GM23338 (cell line): ENCODE measurements at regions not wholly inside any gene's neighbourhood (a gene's known extent, or its start where the extent isn't known, plus 50 kb on each side); places are given as distances from the start of the nearest gene placed in this dataset.

Experiments used
- CTCF ChIP-seq, 2 experiments: fragments of 200-600 bp in 1 of 2; sonication (generic) in 1 of 2; conservative IDR thresholded peaks; 2 replicates each; pipeline versions ENCODE4 v1.5.1 to v1.6.1; 2016 to 2017; ENCODE audit warnings: antibody characterized with exemption in 2 of 2, low read depth in 2 of 2, mild to moderate bottlenecking in 2 of 2, moderate library complexity in 1 of 2
- EZH2 ChIP-seq: fragments of 200-600 bp; sonication (generic); IDR thresholded peaks from one replicate; pipeline ENCODE4 v1.8.0; 2017; ENCODE audit warnings: antibody characterized with exemption, mild to moderate bottlenecking, low read depth; ENCODE audit not compliant: unreplicated experiment
- EZH2phosphoT487 ChIP-seq: fragments of 200-600 bp; sonication (generic); IDR thresholded peaks from one replicate; pipeline ENCODE4 v1.8.1; 2018; ENCODE audit warnings: antibody characterized with exemption; ENCODE audit not compliant: unreplicated experiment
- JUNB ChIP-seq: IDR thresholded peaks from one replicate; pipeline ENCODE4 v1.6.1; 2016; ENCODE audit warnings: antibody characterized with exemption; ENCODE audit not compliant: unreplicated experiment
- NANOG ChIP-seq: IDR thresholded peaks from 2 replicates; pipeline ENCODE4 v1.6.1; 2016; ENCODE audit warnings: antibody characterized with exemption, borderline replicate concordance
- POLR2AphosphoS5 ChIP-seq: IDR thresholded peaks from 2 replicates; pipeline ENCODE4 v1.6.1; 2016; ENCODE audit warnings: antibody characterized with exemption, low read depth
- REST ChIP-seq: IDR thresholded peaks from one replicate; pipeline ENCODE4 v1.6.1; 2018; ENCODE audit warnings: antibody characterized with exemption; ENCODE audit not compliant: unreplicated experiment
- STAT1 ChIP-seq: IDR thresholded peaks from one replicate; pipeline ENCODE4 v1.6.1; 2016; ENCODE audit warnings: antibody characterized with exemption; ENCODE audit not compliant: unreplicated experiment
- ZNF114 ChIP-seq: fragments of 250-450 bp; sonication (Bioruptor Pico); IDR thresholded peaks from 2 replicates; pipeline ENCODE4 v1.5.0; 2020; ENCODE audit warnings: mild to moderate bottlenecking, moderate library complexity
- ZNF331 ChIP-seq: fragments of 250-450 bp; sonication (Bioruptor Pico); IDR thresholded peaks from 2 replicates; pipeline ENCODE4 v1.5.0; 2020; ENCODE audit warnings: low read depth, mild to moderate bottlenecking, moderate library complexity

DNA sequence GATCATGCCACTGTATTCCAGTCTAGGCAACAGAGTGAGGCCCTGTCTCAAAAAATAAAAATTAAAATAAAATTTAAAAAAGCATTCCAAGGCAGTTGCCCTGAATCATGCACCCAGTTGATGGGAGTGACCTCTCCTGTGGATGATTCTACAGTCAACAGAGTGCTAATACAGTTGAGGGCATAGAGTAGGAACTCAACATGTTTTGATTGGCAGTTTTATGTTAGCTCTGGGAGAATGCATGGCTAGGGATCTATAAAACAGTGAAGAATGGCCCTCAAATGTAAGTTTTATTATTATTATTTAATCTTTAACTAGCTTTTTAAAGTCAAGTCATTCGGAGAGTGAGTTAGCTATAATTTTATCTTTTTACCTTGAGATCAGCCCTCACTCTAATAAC is 228.5 kb upstream of the ITGA4 start:
- TF ChIP-seq CTCF (conservative IDR thresholded peaks at IDR 0.05; ENCODE audit: low read depth in 2 of 2) (no peak), POLR2AphosphoS5 (no peak), STAT1 (no peak), EZH2 (no peak), REST (no peak), EZH2phosphoT487 (no peak), JUNB (no peak), NANOG (no peak), ZNF114 (CRISPR knock-in tag) (no peak), ZNF331 (CRISPR knock-in tag) (no peak)
